Endothelial cell (in vitro differentiated cells): ENCODE measurements at regions not wholly inside any gene's neighbourhood (a gene's known extent, or its start where the extent isn't known, plus 50 kb on each side); places are given as distances from the start of the nearest gene placed in this dataset.

Experiments
- DNase-seq: peaks from one replicate; pipeline ENCODE4 v3.0.0; 2021; ENCODE audit warnings: low spot score
- H3K27ac Mint-ChIP-seq: one replicate; pipeline ENCODE4 v1.8.0; 2021; ENCODE audit warnings: mixed read lengths, inconsistent platforms; ENCODE audit not compliant: unreplicated experiment
- H3K27me3 Mint-ChIP-seq: one replicate; pipeline ENCODE4 v1.8.0; 2021; ENCODE audit warnings: mild to moderate bottlenecking, moderate library complexity, mixed read lengths, inconsistent platforms; ENCODE audit not compliant: unreplicated experiment
- H3K36me3 Mint-ChIP-seq: one replicate; pipeline ENCODE4 v1.8.0; 2021; ENCODE audit warnings: mild to moderate bottlenecking, low read depth, mixed read lengths, inconsistent platforms; ENCODE audit not compliant: unreplicated experiment
- H3K4me1 Mint-ChIP-seq: one replicate; pipeline ENCODE4 v1.8.0; 2021; ENCODE audit warnings: mild to moderate bottlenecking, mixed read lengths, inconsistent platforms; ENCODE audit not compliant: unreplicated experiment
- H3K4me3 Mint-ChIP-seq: one replicate; pipeline ENCODE4 v1.8.0; 2021; ENCODE audit warnings: mild to moderate bottlenecking, mixed read lengths, inconsistent platforms; ENCODE audit not compliant: unreplicated experiment
- H3K9me3 Mint-ChIP-seq: one replicate; pipeline ENCODE4 v1.8.0; 2021; ENCODE audit warnings: mixed read lengths, inconsistent platforms; ENCODE audit not compliant: unreplicated experiment
- CTCF ChIP-seq: fragments of 200-600 bp; sonication (generic); IDR thresholded peaks from one replicate; pipeline ENCODE4 v1.5.0; 2021; ENCODE audit warnings: antibody characterized with exemption; ENCODE audit not compliant: unreplicated experiment

- no peaks in the 10 kb centered on the region for H3K36me3 Mint-ChIP-seq
- no peaks in the 10 kb centered on the region for H3K4me1 Mint-ChIP-seq
- TF ChIP-seq CTCF, result no peak
- no peak overlapping the region for H3K27ac Mint-ChIP-seq
- peaks cover 10% of the 10 kb centered on the region for H3K9me3 Mint-ChIP-seq
- DNase-seq, result no peak
- H3K4me3 Mint-ChIP-seq, result no peak overlapping the region
- H3K27me3 Mint-ChIP-seq, result peaks cover 2% of the 10 kb centered on the region
These were observed 163.5 kb downstream of the RNF152 start for GRCh38 chr18:61729322-61729721.

DNA sequence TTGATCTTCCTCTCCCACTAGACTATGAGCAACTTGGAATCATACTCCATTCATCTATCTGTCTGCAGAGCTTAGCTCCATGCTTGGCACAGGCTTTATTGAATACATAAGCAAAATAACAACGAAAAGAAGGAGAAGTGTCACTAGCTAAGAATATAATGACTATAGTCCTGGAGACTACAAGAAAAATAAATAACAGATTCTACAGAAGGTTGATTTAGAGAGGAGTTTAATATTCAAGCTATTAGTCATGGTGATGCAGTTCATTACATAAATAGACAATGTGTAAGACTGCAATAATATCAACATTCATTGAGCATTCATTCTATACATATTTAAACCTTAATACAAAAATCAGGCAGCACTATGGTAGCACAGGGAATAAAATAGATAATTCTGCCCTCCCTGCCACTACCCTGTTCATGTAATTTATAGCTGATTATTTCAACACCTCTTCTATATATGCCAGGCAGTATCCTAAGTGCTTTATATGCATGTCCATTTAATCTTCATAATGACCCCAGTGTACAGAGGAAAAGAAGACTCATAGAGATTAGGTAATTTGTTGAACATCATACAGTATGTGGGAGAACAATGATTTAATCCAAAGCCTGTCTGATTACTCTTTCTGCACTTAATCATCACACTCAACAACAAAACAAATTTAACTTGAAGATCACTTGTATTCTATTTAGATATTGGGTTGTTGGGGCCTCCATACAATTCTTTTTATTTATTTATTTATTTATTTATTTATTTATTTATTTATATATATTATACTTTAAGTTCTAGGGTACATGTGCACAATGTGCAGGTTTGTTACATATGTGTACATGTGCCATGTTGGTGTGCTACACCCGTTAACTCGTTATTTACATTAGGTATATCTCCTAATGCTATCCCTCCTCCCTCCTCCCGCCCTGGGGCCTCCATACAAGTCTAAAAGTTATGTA, 165.3 kb downstream of the RNF152 start:
- Mint-ChIP-seq H3K4me3 (no peak overlapping the region), H3K4me1 (no peaks in the 10 kb centered on the region), H3K27ac (no peak overlapping the region), H3K9me3 (peaks cover 10% of the 10 kb centered on the region), H3K36me3 (no peaks in the 10 kb centered on the region), H3K27me3 (peaks cover 2% of the 10 kb centered on the region)
- DNase-seq, result no peak
- TF ChIP-seq CTCF, result no peak

GRCh38 chr18:61724532-61724931, 168.3 kb downstream of the RNF152 start:
- Mint-ChIP-seq H3K36me3 (no peaks in the 10 kb centered on the region), H3K4me3 (no peak overlapping the region), H3K4me1 (peaks cover 8% of the 10 kb centered on the region), H3K27ac (no peak overlapping the region), H3K9me3 (peaks cover 10% of the 10 kb centered on the region), H3K27me3 (peaks cover 2% of the 10 kb centered on the region)
- DNase-seq, result no peak
- no peak for TF ChIP-seq CTCF

GRCh38 chr18:61722247-61722646, 170.6 kb downstream of the RNF152 start:
- Mint-ChIP-seq H3K27me3 (peaks cover 2% of the 10 kb centered on the region), H3K4me3 (no peak overlapping the region), H3K36me3 (no peaks in the 10 kb centered on the region), H3K9me3 (peaks cover 10% of the 10 kb centered on the region), H3K27ac (no peak overlapping the region), H3K4me1 (peaks cover 17% of the 10 kb centered on the region)
- DNase-seq, result no peak
- TF ChIP-seq CTCF, result no peak

DNA sequence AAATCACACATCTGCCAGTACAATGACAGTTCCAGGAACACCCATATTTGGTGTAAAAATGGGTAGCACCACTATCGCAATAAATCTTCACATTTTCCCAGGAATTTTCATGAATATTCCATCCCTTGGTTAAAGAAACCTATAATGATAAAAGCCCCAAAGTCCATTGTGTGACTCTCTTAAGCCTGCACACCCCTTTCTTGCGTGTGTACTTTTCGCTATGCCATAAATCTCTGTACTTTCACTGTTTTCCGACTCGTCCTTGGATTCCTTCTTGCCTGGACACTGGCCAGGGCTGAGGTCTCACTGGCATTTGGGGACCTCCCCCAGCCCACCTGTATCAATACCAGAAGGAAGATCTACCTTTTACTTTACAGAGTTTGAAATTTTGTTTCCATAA, 172.3 kb downstream of the RNF152 start:
- Mint-ChIP-seq H3K4me3 (no peak overlapping the region), H3K27ac (peak overlapping the region; percentile 82), H3K9me3 (peaks cover 10% of the 10 kb centered on the region), H3K27me3 (peaks cover 2% of the 10 kb centered on the region), H3K4me1 (peaks cover 17% of the 10 kb centered on the region), H3K36me3 (no peaks in the 10 kb centered on the region)
- no peak for TF ChIP-seq CTCF
- DNase-seq, result no peak
